H9 (cell line): ENCODE measurements at regions not wholly inside any gene's neighbourhood (a gene's known extent, or its start where the extent isn't known, plus 50 kb on each side); places are given as distances from the start of the nearest gene placed in this dataset.

Source experiments
- DNase-seq: peaks from one replicate; pipeline ENCODE4 v3.0.0-alpha.2; 2017
- H2AFZ ChIP-seq: one replicate; pipeline ENCODE4 v1.6.1; 2013; ENCODE audit warnings: mild to moderate bottlenecking, low read length, control low read depth, moderate library complexity
- H2AK5ac ChIP-seq: 2 replicates; pipeline ENCODE4 v1.6.1; 2013; ENCODE audit warnings: low read length, control low read depth, mixed read lengths; ENCODE audit not compliant: insufficient read length
- H2BK120ac ChIP-seq: one replicate; pipeline ENCODE4 v1.6.1; 2013; ENCODE audit warnings: low read depth, mild to moderate bottlenecking, low read length, control low read depth, inconsistent platforms; ENCODE audit not compliant: poor library complexity, severe bottlenecking
- H2BK12ac ChIP-seq: 2 replicates; pipeline ENCODE4 v1.6.1; 2013; ENCODE audit warnings: low read length, control low read depth, mixed read lengths, low read depth; ENCODE audit not compliant: insufficient read length
- H2BK15ac ChIP-seq: 2 replicates; pipeline ENCODE4 v1.6.1; 2013; ENCODE audit warnings: low read depth, low read length, control low read depth
- H2BK20ac ChIP-seq: one replicate; pipeline ENCODE4 v1.6.1; 2013; ENCODE audit warnings: low read depth, mild to moderate bottlenecking, low read length, control low read depth, inconsistent platforms; ENCODE audit not compliant: poor library complexity, severe bottlenecking
- H2BK5ac ChIP-seq: 2 replicates; pipeline ENCODE4 v1.6.1; 2013; ENCODE audit warnings: low read length, control low read depth, mixed read lengths; ENCODE audit not compliant: insufficient read length
- H3K14ac ChIP-seq: 2 replicates; pipeline ENCODE4 v1.6.1; 2013; ENCODE audit warnings: low read length, control low read depth; ENCODE audit not compliant: insufficient read depth
- H3K18ac ChIP-seq: 2 replicates; pipeline ENCODE4 v1.6.1; 2013; ENCODE audit warnings: low read depth, mild to moderate bottlenecking, mixed read lengths, low read length, control low read depth; ENCODE audit not compliant: insufficient read length
- H3K23ac ChIP-seq: 2 replicates; pipeline ENCODE4 v1.6.1; 2013; ENCODE audit warnings: low read length, control low read depth, mixed read lengths, low read depth; ENCODE audit not compliant: insufficient read length
- H3K23me2 ChIP-seq: 2 replicates; pipeline ENCODE4 v1.6.1; 2013; ENCODE audit warnings: low read depth, mild to moderate bottlenecking, mixed read lengths, low read length, control low read depth; ENCODE audit not compliant: insufficient read length, poor library complexity, severe bottlenecking
- H3K27ac ChIP-seq: 2 replicates; pipeline ENCODE4 v1.5.1; 2013; ENCODE audit warnings: low read length, control low read depth, mixed read lengths, low read depth; ENCODE audit not compliant: insufficient read length
- H3K27me3 ChIP-seq: 2 replicates; pipeline ENCODE4 v1.6.1; 2013; ENCODE audit warnings: low read length, control low read depth, inconsistent platforms; ENCODE audit not compliant: insufficient read depth
- H3K4ac ChIP-seq: 2 replicates; pipeline ENCODE4 v1.6.1; 2013; ENCODE audit warnings: low read depth, mild to moderate bottlenecking, control low read depth, inconsistent platforms, low read length, moderate library complexity
- H3K4me1 ChIP-seq: 2 replicates; pipeline ENCODE4 v1.6.1; 2013; ENCODE audit warnings: low read length, control low read depth, inconsistent platforms; ENCODE audit not compliant: insufficient read depth
- H3K4me2 ChIP-seq: 2 replicates; pipeline ENCODE4 v1.6.1; 2013; ENCODE audit warnings: low read length, control low read depth, mixed read lengths; ENCODE audit not compliant: insufficient read length, insufficient read depth
- H3K56ac ChIP-seq: 2 replicates; pipeline ENCODE4 v1.6.1; 2013; ENCODE audit warnings: low read depth, mild to moderate bottlenecking, mixed read lengths, low read length, control low read depth; ENCODE audit not compliant: insufficient read length
- H3K79me1 ChIP-seq: 2 replicates; pipeline ENCODE4 v1.6.1; 2013; ENCODE audit warnings: low read depth, mild to moderate bottlenecking, moderate library complexity, low read length, control low read depth, inconsistent platforms; ENCODE audit not compliant: insufficient read depth, poor library complexity, severe bottlenecking
- H3K79me2 ChIP-seq: 2 replicates; pipeline ENCODE4 v1.6.1; 2013; ENCODE audit warnings: low read length, control low read depth, inconsistent platforms; ENCODE audit not compliant: insufficient read depth
- H3K9ac ChIP-seq: 2 replicates; pipeline ENCODE4 v1.6.1; 2013; ENCODE audit warnings: low read length, control low read depth, mixed read lengths; ENCODE audit not compliant: insufficient read length; ENCODE audit errors: extremely low read depth
- H3K9me3 ChIP-seq: one replicate; pipeline ENCODE4 v1.6.1; 2013; ENCODE audit warnings: low read depth, low read length, inconsistent platforms; ENCODE audit not compliant: control insufficient read depth
- H3T11ph ChIP-seq: one replicate; pipeline ENCODE4 v1.6.1; 2013; ENCODE audit warnings: mild to moderate bottlenecking, low read length, control low read depth, inconsistent platforms
- H4K20me1 ChIP-seq: one replicate; pipeline ENCODE4 v1.6.1; 2013; ENCODE audit not compliant: control insufficient read depth, insufficient read length, insufficient read depth
- H4K5ac ChIP-seq: 2 replicates; pipeline ENCODE4 v1.6.1; 2013; ENCODE audit warnings: low read depth, mild to moderate bottlenecking, mixed read lengths, low read length, control low read depth; ENCODE audit not compliant: insufficient read length
- H4K8ac ChIP-seq: replicated peaks from 2 replicates; pipeline ENCODE4 v1.6.1; 2013; ENCODE audit warnings: low read length, control low read depth, mixed read lengths, low read depth; ENCODE audit not compliant: insufficient read length
- H4K91ac ChIP-seq: 2 replicates; pipeline ENCODE4 v1.6.1; 2013; ENCODE audit warnings: low read depth, mild to moderate bottlenecking, moderate library complexity, mixed read lengths, low read length, control low read depth; ENCODE audit not compliant: insufficient read length
- H3K27ac Mint-ChIP-seq, 3 experiments: 2 replicates in 2 of 3; 3 replicates in 1 of 3; pipeline ENCODE4 v1.8.0; 2020 to 2021; ENCODE audit warnings: mixed read lengths in 3 of 3, mild to moderate bottlenecking in 1 of 3, moderate library complexity in 1 of 3
- H3K27me3 Mint-ChIP-seq: 2 replicates; pipeline ENCODE4 v1.8.0; 2021; ENCODE audit warnings: low read depth, mild to moderate bottlenecking, moderate library complexity, mixed read lengths
- H3K36me3 Mint-ChIP-seq, 3 experiments: 2 replicates in 2 of 3; 3 replicates in 1 of 3; pipeline ENCODE4 v1.8.0; 2020 to 2021; ENCODE audit warnings: low read depth in 3 of 3, mixed read lengths in 3 of 3; ENCODE audit not compliant: insufficient read depth in 1 of 3
- H3K4me1 Mint-ChIP-seq, 2 experiments: 2 replicates each; pipeline ENCODE4 v1.8.0; 2020; ENCODE audit warnings: mixed read lengths in 2 of 2
- H3K4me3 Mint-ChIP-seq, 2 experiments: 2 replicates in 1 of 2; 3 replicates in 1 of 2; pipeline ENCODE4 v1.8.0; 2020 to 2021; ENCODE audit warnings: mild to moderate bottlenecking in 2 of 2, mixed read lengths in 2 of 2, moderate library complexity in 1 of 2
- H3K9me3 Mint-ChIP-seq, 2 experiments: 2 replicates in 1 of 2; 3 replicates in 1 of 2; pipeline ENCODE4 v1.8.0; 2020; ENCODE audit warnings: mild to moderate bottlenecking in 2 of 2, mixed read lengths in 2 of 2, moderate library complexity in 1 of 2
- WGBS: extraction: QIAGEN DNeasy Blood & Tissue Kit; methylation state at CpG from one replicate; pipeline ENCODE4 v1.1.7; 2013; ENCODE audit warnings: missing lambda C conversion rate, low lambda C conversion rate, mixed read lengths; ENCODE audit not compliant: insufficient read length; ENCODE audit errors: extremely low coverage; 5-methylcytosine and 5-hydroxymethylcytosine counted together
- TF ChIP-seq, protein P1 (sequence below): fragments of 200-600 bp; sonication (generic); conservative IDR thresholded peaks from 3 replicates; pipeline ENCODE4 v1.8.0; 2021; ENCODE audit warnings: antibody characterized with exemption, mild to moderate bottlenecking

DNA sequence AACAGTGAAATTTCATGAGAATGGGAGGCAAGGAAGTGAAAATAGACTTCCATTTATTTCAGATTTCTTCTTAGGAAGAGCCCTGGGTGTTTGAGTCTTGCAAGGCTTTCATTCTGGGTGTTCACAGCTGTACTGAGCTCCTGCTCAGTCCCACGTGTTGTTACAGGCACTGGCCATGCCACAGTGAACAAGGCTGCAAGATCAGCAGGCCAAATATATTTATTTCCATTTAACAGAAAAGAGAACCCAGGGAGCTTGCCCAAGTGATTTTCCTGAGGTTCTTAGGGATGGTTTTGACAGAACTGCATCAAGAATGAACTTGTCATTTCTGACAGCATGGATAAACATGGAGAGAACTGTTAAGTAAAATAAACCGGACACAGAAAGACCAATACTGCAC, 54.5 kb upstream of the CD36 start:
- H3K23me2 ChIP-seq, result no peaks in the 10 kb centered on the region
- Mint-ChIP-seq H3K27me3 (no peaks in the 10 kb centered on the region), H3K4me3 (no peak overlapping the region), H3K9me3 (no peaks in the 10 kb centered on the region), H3K4me1 (peaks cover 0 to 3% of the 10 kb centered on the region in 2 experiments; a peak in 1 of 4 replicates), H3K27ac (peak overlapping the region in 1 of 3 experiments; percentile 2; a peak in 1 of 7 replicates), H3K36me3 (no peaks in the 10 kb centered on the region)
- H2AFZ ChIP-seq, result no peak overlapping the region
- no peaks in the 10 kb centered on the region for H3K79me1 ChIP-seq
- no peak overlapping the region for H4K8ac ChIP-seq
- no peak overlapping the region for H3K4me2 ChIP-seq
- no peak overlapping the region for H3T11ph ChIP-seq
- no CpG with 5 or more reads among the region's 2 CpGs for WGBS
- no peak for DNase-seq
- no peak overlapping the region for H2BK20ac ChIP-seq
- TF ChIP-seq, protein P1, sequence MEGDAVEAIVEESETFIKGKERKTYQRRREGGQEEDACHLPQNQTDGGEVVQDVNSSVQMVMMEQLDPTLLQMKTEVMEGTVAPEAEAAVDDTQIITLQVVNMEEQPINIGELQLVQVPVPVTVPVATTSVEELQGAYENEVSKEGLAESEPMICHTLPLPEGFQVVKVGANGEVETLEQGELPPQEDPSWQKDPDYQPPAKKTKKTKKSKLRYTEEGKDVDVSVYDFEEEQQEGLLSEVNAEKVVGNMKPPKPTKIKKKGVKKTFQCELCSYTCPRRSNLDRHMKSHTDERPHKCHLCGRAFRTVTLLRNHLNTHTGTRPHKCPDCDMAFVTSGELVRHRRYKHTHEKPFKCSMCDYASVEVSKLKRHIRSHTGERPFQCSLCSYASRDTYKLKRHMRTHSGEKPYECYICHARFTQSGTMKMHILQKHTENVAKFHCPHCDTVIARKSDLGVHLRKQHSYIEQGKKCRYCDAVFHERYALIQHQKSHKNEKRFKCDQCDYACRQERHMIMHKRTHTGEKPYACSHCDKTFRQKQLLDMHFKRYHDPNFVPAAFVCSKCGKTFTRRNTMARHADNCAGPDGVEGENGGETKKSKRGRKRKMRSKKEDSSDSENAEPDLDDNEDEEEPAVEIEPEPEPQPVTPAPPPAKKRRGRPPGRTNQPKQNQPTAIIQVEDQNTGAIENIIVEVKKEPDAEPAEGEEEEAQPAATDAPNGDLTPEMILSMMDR, result no peak
- no peak overlapping the region for H3K4ac ChIP-seq
- no peak overlapping the region for H3K18ac ChIP-seq
- H3K23ac ChIP-seq, result no peak overlapping the region
- H2BK12ac ChIP-seq, result no peak overlapping the region
- H4K91ac ChIP-seq, result no peak overlapping the region
- H2BK5ac ChIP-seq, result no peak overlapping the region
- H3K27ac ChIP-seq, result no peak overlapping the region
- no peak overlapping the region for H3K14ac ChIP-seq
- no peak overlapping the region for H2BK120ac ChIP-seq
- no peaks in the 10 kb centered on the region for H3K4me1 ChIP-seq
- no peaks in the 10 kb centered on the region for H3K27me3 ChIP-seq
- no peaks in the 10 kb centered on the region for H3K9me3 ChIP-seq
- no peak overlapping the region for H3K9ac ChIP-seq
- H4K20me1 ChIP-seq, result no peaks in the 10 kb centered on the region
- no peak overlapping the region for H2BK15ac ChIP-seq
- H3K56ac ChIP-seq, result no peak overlapping the region
- H2AK5ac ChIP-seq, result no peak overlapping the region
- H3K79me2 ChIP-seq, result no peaks in the 10 kb centered on the region
- no peak overlapping the region for H4K5ac ChIP-seq
